ENCODE measurements at regions not wholly inside any gene's neighbourhood (a gene's known extent, or its start where the extent isn't known, plus 50 kb on each side); places are given as distances from the start of the nearest gene placed in this dataset.

GRCh38 chr4:56272003-56272402 lies 115.3 kb downstream of the AASDH start:
- TF ChIP-seq, protein P1, sequence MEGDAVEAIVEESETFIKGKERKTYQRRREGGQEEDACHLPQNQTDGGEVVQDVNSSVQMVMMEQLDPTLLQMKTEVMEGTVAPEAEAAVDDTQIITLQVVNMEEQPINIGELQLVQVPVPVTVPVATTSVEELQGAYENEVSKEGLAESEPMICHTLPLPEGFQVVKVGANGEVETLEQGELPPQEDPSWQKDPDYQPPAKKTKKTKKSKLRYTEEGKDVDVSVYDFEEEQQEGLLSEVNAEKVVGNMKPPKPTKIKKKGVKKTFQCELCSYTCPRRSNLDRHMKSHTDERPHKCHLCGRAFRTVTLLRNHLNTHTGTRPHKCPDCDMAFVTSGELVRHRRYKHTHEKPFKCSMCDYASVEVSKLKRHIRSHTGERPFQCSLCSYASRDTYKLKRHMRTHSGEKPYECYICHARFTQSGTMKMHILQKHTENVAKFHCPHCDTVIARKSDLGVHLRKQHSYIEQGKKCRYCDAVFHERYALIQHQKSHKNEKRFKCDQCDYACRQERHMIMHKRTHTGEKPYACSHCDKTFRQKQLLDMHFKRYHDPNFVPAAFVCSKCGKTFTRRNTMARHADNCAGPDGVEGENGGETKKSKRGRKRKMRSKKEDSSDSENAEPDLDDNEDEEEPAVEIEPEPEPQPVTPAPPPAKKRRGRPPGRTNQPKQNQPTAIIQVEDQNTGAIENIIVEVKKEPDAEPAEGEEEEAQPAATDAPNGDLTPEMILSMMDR (IDR thresholded peaks at IDR 0.05) = no peak
- TF ChIP-seq POLR2A (IDR thresholded peaks at IDR 0.05) = no peak
- no peak for TF ChIP-seq POLR2AphosphoS5 (IDR thresholded peaks at IDR 0.05)
